Pancreas (tissue), 10 donors: ENCODE measurements at regions not wholly inside any gene's neighbourhood (a gene's known extent, or its start where the extent isn't known, plus 50 kb on each side); places are given as distances from the start of the nearest gene placed in this dataset.
A peak's percentile ranks its signal among the peaks of the same experiment; 100 is the strongest.

Source experiments
- ATAC-seq, 4 donors: fragments of 200-7000 bp; cut with Tn5 transposase; one replicate each; pipeline versions ENCODE4 v1.8.0 to v1.9.1; 2020; ENCODE audit warnings: mild to moderate bottlenecking in 4 of 4, moderate library complexity in 4 of 4
- DNase-seq, 6 donors: peaks; one replicate each; pipeline ENCODE4 v3.0.0-alpha.2; 2020
- FAIRE-seq: peaks from 2 replicates; lab custom pipeline; 2012; peaks lifted over from hg19 to GRCh38; lab: Jason Lieb, UNC
- H3K27ac ChIP-seq, 4 donors: fragments of 200-600 bp; sonication (generic); 1 replicate in 3 of 4; 2 replicates in 1 of 4; pipeline versions ENCODE4 v1.5.0 to v1.8.0; 2020
- H3K27me3 ChIP-seq, 4 donors: fragments of 200-600 bp; one replicate each; pipeline ENCODE4 v1.8.0; 2021
- H3K36me3 ChIP-seq, 3 donors: fragments of 200-600 bp; sonication (generic) in 1 of 3; one replicate each; pipeline versions ENCODE4 v1.5.0 to v1.8.0; 2020 to 2021
- H3K4me1 ChIP-seq, 3 donors: fragments of 200-600 bp; one replicate each; pipeline ENCODE4 v1.8.0; 2021
- H3K4me3 ChIP-seq, 4 donors: fragments of 200-600 bp; sonication (generic) in 2 of 4; one replicate each; pipeline versions ENCODE4 v1.5.0 to v1.8.0; 2020 to 2021
- H3K9me3 ChIP-seq, 4 donors: fragments of 200-600 bp; one replicate each; pipeline ENCODE4 v1.8.0; 2021
- WGBS, 2 donors: extraction: QIAGEN DNeasy Blood & Tissue Kit; methylation state at CpG; one replicate each; pipeline ENCODE4 v1.1.7; 2013; 5-methylcytosine and 5-hydroxymethylcytosine counted together
- intact Hi-C, 3 donors: fragments of 100-400 bp; cut with DNase I; formaldehyde crosslinking; loops; one replicate each; pipeline versions ENCODE4 v1.11.1 to v1.14.2; 2022
- TF ChIP-seq, protein P1 (sequence below), 4 donors: fragments of 200-600 bp; sonication (generic) in 3 of 4; IDR thresholded peaks; one replicate each; pipeline versions ENCODE4 v1.5.0 to v1.8.0; 2021; ENCODE audit warnings: antibody characterized with exemption in 4 of 4
- donor health status: healthy with polysubstance abuse.
- donor health status: DM: no; HTN: no; CAD: no; lungs with moderate emphysema.
- donor health status: DM: no; HTN: no; CAD: no.
- donor health status: control.
- donor health status: control.
- donor health status: Bipolar disorder and iron deficiency.
- donor health status: DM: yes; HTN: yes; CAD: no.
- donor health status: DM: no; HTN: no; CAD: no.
- donor health status: DM: no; HTN: no; CAD: no.
- donor health status: DM: yes; HTN: yes; CAD: no.

DNA sequence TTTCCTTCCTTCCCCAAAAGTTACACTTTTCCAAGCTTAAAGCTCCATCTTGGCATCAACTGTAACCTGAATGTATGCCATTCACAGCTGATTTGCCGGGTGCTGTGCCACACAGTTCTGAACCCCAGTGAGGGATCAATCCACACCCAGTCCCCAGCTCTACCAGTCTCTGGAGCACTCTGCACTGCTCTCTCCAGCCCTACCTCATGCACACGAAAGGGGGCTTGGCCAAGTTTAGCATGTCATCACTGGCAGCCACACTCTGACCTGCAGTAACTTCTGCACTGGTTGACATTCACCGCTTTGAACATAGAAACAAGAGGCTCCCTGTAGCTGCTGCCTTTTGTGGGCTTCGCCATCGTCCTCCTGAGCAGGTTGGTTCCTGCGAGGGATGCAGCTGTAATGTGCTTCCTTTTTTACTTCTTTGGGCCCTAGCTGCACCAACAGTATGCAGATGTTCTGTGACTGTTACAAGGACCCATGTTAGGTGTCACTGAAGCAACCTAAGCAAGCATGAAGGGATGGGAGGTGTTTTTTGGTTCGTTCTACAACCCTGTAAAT lies 135.4 kb upstream of the SLC44A3 start:
- Histone ChIP-seq H3K27ac (no peak overlapping the region), H3K27me3 (no peaks in the 10 kb centered on the region), H3K4me3 (no peak overlapping the region), H3K9me3 (no peaks in the 10 kb centered on the region), H3K36me3 (no peaks in the 10 kb centered on the region), H3K4me1 (no peaks in the 10 kb centered on the region)
- TF ChIP-seq, protein P1, sequence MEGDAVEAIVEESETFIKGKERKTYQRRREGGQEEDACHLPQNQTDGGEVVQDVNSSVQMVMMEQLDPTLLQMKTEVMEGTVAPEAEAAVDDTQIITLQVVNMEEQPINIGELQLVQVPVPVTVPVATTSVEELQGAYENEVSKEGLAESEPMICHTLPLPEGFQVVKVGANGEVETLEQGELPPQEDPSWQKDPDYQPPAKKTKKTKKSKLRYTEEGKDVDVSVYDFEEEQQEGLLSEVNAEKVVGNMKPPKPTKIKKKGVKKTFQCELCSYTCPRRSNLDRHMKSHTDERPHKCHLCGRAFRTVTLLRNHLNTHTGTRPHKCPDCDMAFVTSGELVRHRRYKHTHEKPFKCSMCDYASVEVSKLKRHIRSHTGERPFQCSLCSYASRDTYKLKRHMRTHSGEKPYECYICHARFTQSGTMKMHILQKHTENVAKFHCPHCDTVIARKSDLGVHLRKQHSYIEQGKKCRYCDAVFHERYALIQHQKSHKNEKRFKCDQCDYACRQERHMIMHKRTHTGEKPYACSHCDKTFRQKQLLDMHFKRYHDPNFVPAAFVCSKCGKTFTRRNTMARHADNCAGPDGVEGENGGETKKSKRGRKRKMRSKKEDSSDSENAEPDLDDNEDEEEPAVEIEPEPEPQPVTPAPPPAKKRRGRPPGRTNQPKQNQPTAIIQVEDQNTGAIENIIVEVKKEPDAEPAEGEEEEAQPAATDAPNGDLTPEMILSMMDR (IDR thresholded peaks at IDR 0.05) = no peak
- 83 to 84% methylated on average over 7 of the region's 7 CpGs for WGBS, 2 donors
- intact Hi-C loops = no loop called here
- FAIRE-seq (no peak), DNase-seq (no peak), ATAC-seq (no peak)

DNA sequence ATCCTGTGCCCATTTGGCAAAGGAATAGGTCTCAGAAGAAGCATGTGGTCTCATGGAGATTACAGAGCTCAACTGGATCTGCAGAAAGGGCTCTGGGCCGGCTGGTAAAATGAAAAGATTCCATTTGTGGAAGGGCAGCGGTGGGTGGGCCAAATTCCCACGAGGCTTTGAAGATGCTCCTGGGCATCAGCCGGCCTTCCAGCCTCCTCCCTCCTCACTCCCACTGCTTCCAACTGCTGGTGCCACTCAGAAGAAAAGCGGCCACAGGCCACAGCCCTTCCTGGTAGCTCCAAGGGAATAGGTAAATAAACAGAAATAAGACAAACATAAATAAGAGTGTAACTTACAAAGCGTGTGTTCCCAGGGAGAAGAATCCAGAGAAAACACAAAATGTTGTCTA lies 136.3 kb upstream of the SLC44A3 start:
- no peaks in the 10 kb centered on the region for H3K9me3 ChIP-seq
- 80 to 82% methylated on average over 6 of the region's 6 CpGs for WGBS, 2 donors
- no peak overlapping the region for H3K4me3 ChIP-seq
- no peaks in the 10 kb centered on the region for H3K27me3 ChIP-seq
- DNase-seq = no peak
- ATAC-seq = no peak
- no peaks in the 10 kb centered on the region for H3K4me1 ChIP-seq
- no peaks in the 10 kb centered on the region for H3K36me3 ChIP-seq
- no peak overlapping the region for H3K27ac ChIP-seq
- intact Hi-C loops = no loop called here
- TF ChIP-seq, protein P1 (IDR thresholded peaks at IDR 0.05) = no peak
- no peak for FAIRE-seq

DNA sequence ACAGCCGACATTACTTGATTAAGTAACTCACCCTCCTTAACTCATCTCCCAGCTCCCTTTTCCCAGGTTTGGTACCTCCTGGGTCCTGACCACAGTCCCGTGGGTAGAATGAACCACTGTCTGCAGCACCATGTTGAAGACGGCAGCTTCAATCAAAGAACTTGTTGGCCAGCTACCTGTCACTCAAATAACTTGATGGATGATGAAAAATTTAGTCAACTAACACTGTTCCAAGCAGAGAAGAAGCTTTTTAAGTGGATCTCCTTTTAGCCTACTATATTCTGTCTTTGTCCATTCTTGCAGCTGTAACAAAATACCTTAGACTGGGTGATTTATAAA lies 138.4 kb upstream of the F3 start:
- no peak for DNase-seq
- Histone ChIP-seq H3K9me3 (no peaks in the 10 kb centered on the region), H3K27me3 (no peaks in the 10 kb centered on the region), H3K4me3 (no peak overlapping the region), H3K27ac (no peak overlapping the region), H3K4me1 (peaks cover 0 to 4% (median 0%) of the 10 kb centered on the region in 3 donors), H3K36me3 (no peaks in the 10 kb centered on the region)
- intact Hi-C loops = no loop called here
- TF ChIP-seq, protein P1 (IDR thresholded peaks at IDR 0.05) = no peak
- 65 to 68% methylated on average over 3 of the region's 3 CpGs for whole genome bisulfite sequencing, 2 donors
- no peak for FAIRE-seq
- ATAC-seq = no peak

DNA sequence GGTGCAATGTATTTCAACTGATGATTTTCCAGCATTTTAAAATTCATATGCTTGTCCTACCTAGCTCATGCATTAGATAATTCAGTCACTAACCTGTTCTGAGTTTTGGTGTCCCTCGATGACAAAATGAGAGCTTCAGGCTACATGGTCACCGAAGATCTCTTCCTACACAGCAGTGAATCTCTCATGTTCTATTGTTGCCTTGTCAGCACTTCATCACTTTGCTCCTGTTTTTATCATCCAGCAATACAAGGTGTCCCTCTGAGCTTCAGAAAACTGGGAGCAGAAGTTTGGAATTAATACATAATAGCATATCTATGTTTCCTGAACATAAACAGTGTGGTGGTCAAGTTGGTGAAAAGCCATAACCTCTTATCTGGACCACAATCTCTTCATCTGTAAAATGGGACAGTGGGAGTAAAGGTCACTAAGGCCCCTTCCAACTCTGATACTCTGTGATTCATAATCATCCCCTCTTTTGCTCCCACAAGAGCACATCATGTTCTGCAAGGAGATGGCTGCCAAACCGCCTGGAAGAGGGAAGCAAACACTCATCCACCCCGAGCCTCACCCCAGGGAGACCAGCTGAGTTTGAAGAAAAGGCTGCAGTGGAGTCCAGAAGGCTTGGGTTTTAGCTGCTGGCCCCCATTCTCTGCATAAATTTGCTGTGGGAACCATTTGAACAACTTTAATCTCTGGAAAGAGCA lies 137.9 kb upstream of the F3 start:
- intact Hi-C loops = no loop called here
- Histone ChIP-seq H3K4me1 (peaks cover 0 to 4% (median 0%) of the 10 kb centered on the region in 3 donors), H3K27ac (no peak overlapping the region), H3K36me3 (no peaks in the 10 kb centered on the region), H3K27me3 (no peaks in the 10 kb centered on the region), H3K4me3 (no peak overlapping the region), H3K9me3 (no peaks in the 10 kb centered on the region)
- TF ChIP-seq, protein P1 (IDR thresholded peaks at IDR 0.05) = no peak
- 90 to 93% methylated on average over 4 of the region's 4 CpGs for WGBS, 2 donors
- DNase-seq (peak in 3 of 6 donors; percentile 17 to 36 (median 22)), FAIRE-seq (no peak), ATAC-seq (peak in 3 of 4 donors; percentile 41 to 51 (median 51))

DNA sequence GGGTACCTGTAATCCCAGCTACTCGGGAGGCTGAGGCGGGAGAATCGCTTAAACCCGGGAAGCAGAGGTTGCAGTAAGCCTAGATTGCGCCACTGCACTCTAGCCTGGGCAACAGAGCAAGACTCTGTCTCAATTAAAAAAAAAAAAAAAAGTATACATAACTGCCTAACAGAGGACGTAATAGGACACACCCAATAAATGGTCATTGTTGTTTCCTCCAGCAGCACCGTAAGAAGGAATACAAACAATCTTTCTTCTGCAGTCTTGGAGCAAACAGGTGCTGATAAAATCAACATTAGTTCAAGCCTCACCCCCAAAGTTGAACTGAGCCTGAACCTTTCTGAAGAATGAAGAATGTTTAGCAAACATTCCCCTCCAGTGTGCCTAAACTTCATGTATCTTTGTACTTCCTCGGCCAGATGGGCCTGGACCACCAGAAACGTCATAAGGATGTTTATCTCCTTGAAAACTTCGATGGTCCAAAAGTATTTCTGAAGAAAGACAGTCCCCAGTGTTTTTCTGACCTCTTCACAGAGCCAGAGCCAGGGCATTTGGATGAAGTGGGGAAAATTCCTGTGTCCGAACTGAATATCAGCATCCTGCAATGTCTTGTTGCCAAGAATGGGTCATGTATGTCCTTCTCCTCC lies 136.8 kb upstream of the F3 start:
- no peaks in the 10 kb centered on the region for H3K9me3 ChIP-seq
- peaks cover 0 to 4% (median 0%) of the 10 kb centered on the region in 3 donors for H3K4me1 ChIP-seq
- no peaks in the 10 kb centered on the region for H3K36me3 ChIP-seq
- intact Hi-C loops = no loop called here
- DNase-seq (no peak), ATAC-seq (peak in 1 of 4 donors; percentile 14), FAIRE-seq (no peak)
- no peak overlapping the region for H3K4me3 ChIP-seq
- TF ChIP-seq, protein P1 (IDR thresholded peaks at IDR 0.05) = no peak
- WGBS, 2 donors = 91 to 92% methylated on average over 11 of the region's 11 CpGs
- no peaks in the 10 kb centered on the region for H3K27me3 ChIP-seq
- no peak overlapping the region for H3K27ac ChIP-seq
